GM18858 (cell line): ENCODE measurements at regions not wholly inside any gene's neighbourhood (a gene's known extent, or its start where the extent isn't known, plus 50 kb on each side); places are given as distances from the start of the nearest gene placed in this dataset.

Experiments
- ATAC-seq: cut with Tn5 transposase; IDR thresholded peaks from one replicate; pipeline ENCODE4 v1.9.1; 2021; ENCODE audit not compliant: unreplicated experiment

DNA sequence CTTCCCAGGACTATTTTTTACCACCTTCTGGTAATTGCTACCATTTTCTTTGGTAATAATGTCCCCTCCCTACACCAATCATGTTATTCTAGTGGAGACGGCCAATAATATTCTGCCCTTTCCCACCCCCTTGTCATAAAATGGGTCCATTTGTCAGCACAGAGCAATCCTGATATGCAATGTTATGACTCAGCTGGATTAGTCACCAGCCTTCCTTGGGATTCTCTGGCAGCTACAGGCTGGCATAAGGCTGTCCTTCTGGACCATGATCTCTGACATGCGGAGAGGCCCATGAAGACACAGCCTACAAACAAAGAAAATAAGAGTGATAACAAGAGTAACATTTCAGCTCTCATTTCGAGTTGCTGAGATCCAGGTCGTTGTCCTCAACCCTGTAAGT, 222.0 kb upstream of the CPNE8 start:
- ATAC-seq = no peak

DNA sequence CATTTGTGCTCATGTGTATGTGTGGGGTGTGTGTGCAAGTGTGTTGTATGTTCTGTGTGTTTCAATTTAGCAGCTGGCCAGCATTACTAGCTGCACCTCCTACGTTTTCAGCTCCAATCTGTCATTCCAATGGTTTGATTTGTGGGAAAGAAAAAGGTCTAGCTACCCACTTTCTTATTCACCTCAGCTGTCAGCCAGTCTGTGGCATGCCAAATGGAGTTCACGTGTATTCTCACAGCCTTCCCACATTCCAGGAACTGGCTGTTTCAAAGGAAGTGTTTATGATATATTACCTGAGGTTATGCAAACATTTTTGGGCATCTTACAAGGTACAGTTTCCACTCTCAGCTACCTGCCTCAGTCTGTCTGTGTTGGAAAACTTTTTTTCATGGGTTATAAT, 220.2 kb upstream of the CPNE8 start:
- ATAC-seq = no peak

DNA sequence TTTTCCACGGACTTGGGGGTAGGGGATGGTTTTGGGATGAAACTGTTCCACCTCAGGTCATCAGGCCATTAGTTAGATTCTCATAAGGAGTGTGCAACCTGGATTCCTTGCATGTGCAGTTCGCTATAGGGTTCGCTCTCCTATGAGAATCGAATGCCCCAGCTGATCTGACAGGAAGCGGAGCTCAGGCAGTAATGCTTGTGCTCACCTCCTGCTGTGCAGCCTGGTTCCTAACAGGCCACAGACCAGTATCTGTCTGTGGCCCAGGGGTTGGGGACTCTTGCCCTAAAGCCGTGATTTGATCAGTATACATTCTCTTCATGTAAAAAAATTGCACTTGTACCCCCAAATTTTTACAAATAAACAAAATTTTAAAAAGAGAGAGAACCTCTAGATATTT, 219.4 kb upstream of the CPNE8 start:
- ATAC-seq = no peak

GRCh38 chr12:39123580-39124253, 218.3 kb upstream of the CPNE8 start:
- no peak for ATAC-seq

DNA sequence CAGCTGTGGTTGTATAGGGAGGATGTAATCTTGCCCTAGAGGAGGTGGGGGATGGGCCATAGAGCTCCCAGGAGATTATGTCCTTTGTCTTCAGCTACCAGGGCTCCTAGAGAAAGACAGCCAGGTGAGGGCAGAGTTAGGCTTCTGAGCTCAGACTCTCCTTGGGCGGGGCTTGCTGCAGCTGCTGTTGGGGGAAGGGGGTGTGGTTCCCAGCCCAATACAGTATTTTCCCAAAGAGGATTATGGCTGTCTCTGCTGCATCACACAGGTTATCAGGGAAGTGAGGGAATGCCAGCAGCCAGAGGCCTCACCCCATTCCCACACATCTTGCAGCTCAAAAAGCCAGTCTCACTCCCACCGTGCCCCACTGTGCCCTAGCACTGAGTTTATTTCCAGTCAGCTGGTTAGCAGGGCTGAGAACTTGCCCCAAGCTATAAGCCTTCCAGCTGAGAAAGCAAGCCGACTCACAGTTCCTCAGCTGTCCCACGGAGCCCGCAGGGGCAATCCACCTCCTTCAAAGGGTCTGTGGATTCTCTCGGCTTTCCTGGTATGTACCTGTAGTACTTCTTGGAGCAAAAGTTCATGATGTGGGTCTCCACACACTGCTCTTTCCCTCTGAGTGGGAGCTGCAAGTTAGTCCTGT, 217.3 kb upstream of the CPNE8 start:
- no peak for ATAC-seq

DNA sequence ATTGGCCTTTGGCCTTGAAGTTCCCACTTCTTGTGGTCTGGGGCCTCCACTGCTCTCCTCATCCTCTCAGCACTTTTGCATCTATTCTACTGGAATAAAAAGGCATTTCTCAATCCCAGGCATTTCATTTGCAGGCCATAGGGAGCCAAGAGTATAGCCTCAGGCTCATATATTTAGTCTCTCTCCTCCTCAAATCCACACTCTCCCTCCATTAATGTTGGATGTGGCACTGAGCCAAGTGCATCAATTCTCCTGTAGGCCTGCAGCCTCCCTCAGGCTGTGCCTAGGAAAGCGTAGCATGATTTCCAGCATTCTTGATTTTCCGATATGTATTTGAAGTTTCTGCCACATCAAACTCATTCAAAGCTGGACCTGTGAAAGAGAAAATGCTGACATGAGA, 211.5 kb upstream of the CPNE8 start:
- ATAC-seq = no peak

DNA sequence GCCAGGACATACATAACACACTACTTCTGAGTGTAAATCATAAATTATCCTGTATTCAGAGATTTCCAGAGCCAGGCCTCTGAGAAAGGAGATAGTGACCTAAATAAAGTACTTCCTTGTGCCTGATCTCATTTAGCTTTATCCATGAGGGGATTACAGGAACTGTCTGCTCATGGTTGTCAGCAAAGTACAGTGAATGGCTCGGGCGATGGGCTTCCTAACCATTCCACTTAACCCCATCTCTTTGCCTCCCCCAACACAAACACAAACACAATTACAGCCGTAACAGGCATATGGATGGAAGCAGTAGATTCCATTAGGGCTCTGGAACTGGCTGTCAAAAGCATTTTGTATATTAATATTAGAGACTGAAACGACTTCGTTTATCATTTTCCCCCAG, 206.7 kb upstream of the CPNE8 start:
- ATAC-seq = no peak

GRCh38 chr12:39105111-39105510, 199.7 kb upstream of the CPNE8 start:
- ATAC-seq = no peak

GRCh38 chr12:39103552-39104165, 198.3 kb upstream of the CPNE8 start:
- ATAC-seq = peak; percentile 94

- no peak for ATAC-seq
Measured at GRCh38 chr12:39102474-39103209, 197.3 kb upstream of the CPNE8 start.

GRCh38 chr12:39095636-39096330, 190.4 kb upstream of the CPNE8 start:
- no peak for ATAC-seq

DNA sequence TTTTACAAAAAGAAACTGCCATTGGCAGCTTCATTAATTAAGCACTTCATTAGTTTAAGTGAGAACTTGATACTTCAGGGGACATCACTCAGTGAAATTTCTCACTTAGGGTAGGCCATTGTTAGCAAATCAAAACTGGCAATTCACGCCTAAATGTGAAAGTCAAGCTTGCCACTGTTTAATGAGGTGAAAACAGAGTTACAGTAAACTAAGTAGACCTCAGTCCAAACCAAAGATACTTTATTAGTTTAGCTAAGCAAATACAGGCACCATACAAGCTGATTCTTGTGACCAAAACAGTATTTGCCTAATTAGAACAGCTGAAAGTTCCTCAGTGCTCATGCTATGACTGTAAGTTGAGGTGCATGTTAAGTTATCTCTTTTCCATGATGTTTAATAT, 176.5 kb upstream of the CPNE8 start:
- no peak for ATAC-seq

- ATAC-seq = no peak
Measured at GRCh38 chr12:39077226-39077625, 171.8 kb upstream of the CPNE8 start.

GRCh38 chr12:39074063-39074462, 168.7 kb upstream of the CPNE8 start:
- no peak for ATAC-seq

DNA sequence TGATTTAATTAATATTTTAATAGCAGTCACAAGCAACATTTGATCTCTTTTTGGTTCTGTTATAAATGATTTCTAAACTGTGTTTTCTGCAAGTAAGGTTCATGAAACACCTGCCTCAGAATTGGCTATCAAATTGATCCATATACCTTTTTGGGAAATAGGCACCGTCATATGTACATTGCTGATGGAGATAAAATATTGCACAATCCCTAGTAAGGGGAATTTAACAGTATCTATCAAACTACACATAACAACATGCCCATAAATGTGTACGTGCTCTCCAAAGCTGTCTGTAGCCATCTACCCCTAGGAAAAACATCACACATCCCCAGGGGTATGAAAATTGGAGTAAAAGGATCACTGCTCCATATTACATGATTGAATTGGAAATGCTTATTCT, 167.3 kb upstream of the CPNE8 start:
- ATAC-seq = no peak

DNA sequence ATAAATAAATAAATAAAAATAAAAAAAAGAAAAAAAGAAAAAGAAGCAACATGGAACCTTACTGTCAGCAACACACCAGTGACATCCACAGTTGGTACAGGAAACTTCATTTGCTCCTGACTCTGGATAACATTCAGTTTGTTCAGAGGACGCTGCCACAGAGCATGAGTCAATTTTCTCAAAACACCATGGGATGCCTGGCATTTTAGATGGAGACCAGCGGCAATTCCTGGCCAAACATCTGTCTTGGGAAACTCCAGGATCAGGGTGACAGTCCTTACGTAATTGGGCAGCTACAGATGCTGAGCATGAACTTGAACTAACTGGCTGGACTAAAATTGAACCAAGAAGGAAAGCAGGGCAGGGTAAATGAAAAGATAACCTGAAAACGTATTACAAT, 166.2 kb upstream of the CPNE8 start:
- no peak for ATAC-seq

GRCh38 chr12:39070775-39071174, 165.4 kb upstream of the CPNE8 start:
- ATAC-seq = no peak

GRCh38 chr12:39065455-39065854, 160.1 kb upstream of the CPNE8 start:
- no peak for ATAC-seq

- no peak for ATAC-seq
Measured at GRCh38 chr12:39064708-39065107, 159.3 kb upstream of the CPNE8 start.

DNA sequence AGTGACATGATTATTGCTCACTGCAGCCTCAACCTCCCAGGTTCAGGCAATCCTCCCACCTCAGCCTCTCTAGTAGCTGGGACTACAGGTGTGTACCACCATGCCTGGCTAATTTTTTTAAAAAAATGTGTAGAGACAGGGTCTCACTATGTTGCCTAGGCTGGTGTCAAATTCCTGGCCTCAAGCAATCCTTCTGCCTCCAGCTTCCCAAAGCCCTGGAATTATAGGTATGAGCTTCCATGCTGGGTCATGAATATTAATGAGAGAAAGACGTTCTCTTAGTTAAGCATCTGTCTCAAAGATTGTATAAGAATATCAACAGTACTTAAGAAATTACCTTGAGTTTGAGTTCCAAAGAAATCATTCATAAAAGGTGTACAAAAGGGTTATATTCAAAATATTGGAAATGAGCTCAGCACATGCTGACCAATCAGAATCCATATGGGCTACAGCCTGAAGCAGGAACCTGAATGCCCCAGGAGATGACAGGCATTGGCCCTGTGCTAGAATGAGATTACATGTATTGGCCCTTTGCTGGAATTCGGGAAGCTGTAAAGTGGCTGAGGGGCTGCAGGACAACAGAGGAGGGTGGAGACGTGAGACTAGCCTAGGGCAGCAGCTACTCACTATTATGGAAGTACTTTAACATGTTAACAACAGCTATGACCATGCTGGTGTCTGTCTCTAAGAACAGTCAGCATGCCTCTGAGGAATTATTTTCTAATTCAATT, 157.0 kb upstream of the CPNE8 start:
- no peak for ATAC-seq

DNA sequence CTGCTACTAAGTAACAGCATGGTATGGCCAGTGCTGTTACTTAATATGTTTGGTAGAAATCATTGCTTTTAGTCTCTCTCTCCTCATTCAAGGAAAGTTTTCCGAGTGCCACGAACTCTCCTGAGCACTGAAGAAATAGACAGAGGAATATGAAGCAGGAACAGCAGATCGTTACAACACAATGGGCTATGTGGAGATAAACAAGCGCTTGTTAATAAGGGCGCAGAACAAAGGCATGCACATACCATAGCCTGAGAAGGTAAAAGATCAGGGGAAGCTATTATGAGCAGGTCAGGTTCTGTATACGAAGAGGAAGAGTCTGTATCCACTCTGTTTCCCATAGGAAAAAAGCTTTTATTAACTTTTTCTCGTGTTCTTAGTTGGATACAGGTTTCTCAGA, 156.2 kb upstream of the CPNE8 start:
- ATAC-seq = no peak
